CD14-positive monocyte (primary cell): ENCODE measurements at regions not wholly inside any gene's neighbourhood (a gene's known extent, or its start where the extent isn't known, plus 50 kb on each side); places are given as distances from the start of the nearest gene placed in this dataset.

ENCODE experiments used
- DNase-seq, 3 donors: peaks; one replicate each; pipeline ENCODE4 v3.0.0-alpha.2; 2011 to 2022
- H2AFZ ChIP-seq: 2 replicates; pipeline ENCODE4 v1.6.0; 2012; ENCODE audit warnings: mild to moderate bottlenecking, low read depth, low read length, inconsistent platforms; ENCODE audit not compliant: insufficient read depth, poor library complexity, severe bottlenecking
- H3K27ac ChIP-seq, 2 donors: 1 replicate in 1 of 2; 2 replicates in 1 of 2; pipeline ENCODE4 v1.5.1; 2012 to 2013; ENCODE audit warnings: low read length in 2 of 2, control low read depth in 1 of 2, inconsistent platforms in 1 of 2, low read depth in 1 of 2, mild to moderate bottlenecking in 1 of 2
- H3K27me3 ChIP-seq, 2 donors: one replicate each; pipeline versions ENCODE4 v1.6.0 to v1.6.1; 2011 to 2013; ENCODE audit warnings: low read length in 2 of 2; ENCODE audit not compliant: control insufficient read depth in 2 of 2, insufficient read depth in 2 of 2
- H3K36me3 ChIP-seq, 2 donors: replicated peaks in 1 of 2; 1 replicate in 1 of 2; 2 replicates in 1 of 2; pipeline versions ENCODE4 v1.5.1 to v1.6.1; 2012 to 2013; ENCODE audit warnings: low read length in 2 of 2, control low read depth in 1 of 2, inconsistent platforms in 1 of 2, mild to moderate bottlenecking in 1 of 2; ENCODE audit not compliant: insufficient read depth in 2 of 2, control insufficient read depth in 1 of 2
- H3K4me1 ChIP-seq, 2 donors: 1 replicate in 1 of 2; 2 replicates in 1 of 2; pipeline versions ENCODE4 v1.5.1 to v1.6.1; 2012 to 2013; ENCODE audit warnings: low read length in 2 of 2, control low read depth in 1 of 2, inconsistent platforms in 1 of 2, mild to moderate bottlenecking in 1 of 2, moderate library complexity in 1 of 2; ENCODE audit not compliant: insufficient read depth in 2 of 2, control insufficient read depth in 1 of 2
- H3K4me2 ChIP-seq: replicated peaks from 2 replicates; pipeline ENCODE3; 2012; ENCODE audit warnings: low read length, moderate library complexity, mild to moderate bottlenecking; ENCODE audit not compliant: poor library complexity, severe bottlenecking; ENCODE audit errors: extremely low read depth
- H3K4me3 ChIP-seq, 3 experiments: fragments of 200-600 bp in 1 of 3; sonication (generic) in 1 of 3; replicated peaks in 1 of 3; 1 replicate in 2 of 3; 2 replicates in 1 of 3; pipeline ENCODE4 v1.5.1; 2011 to 2013; ENCODE audit warnings: low read length in 3 of 3, mild to moderate bottlenecking in 3 of 3, control low read depth in 2 of 3, low read depth in 2 of 3, inconsistent platforms in 1 of 3, moderate library complexity in 1 of 3
- H3K79me2 ChIP-seq: 2 replicates; pipeline ENCODE4 v1.6.0; 2012; ENCODE audit warnings: mild to moderate bottlenecking, control low read depth, inconsistent platforms, low read length, moderate library complexity; ENCODE audit not compliant: insufficient read depth
- H3K9ac ChIP-seq: 2 replicates; pipeline ENCODE4 v1.6.0; 2017; ENCODE audit warnings: low read length, mild to moderate bottlenecking; ENCODE audit not compliant: insufficient read depth, poor library complexity, severe bottlenecking
- H3K9me3 ChIP-seq, 2 donors: replicated peaks in 1 of 2; 1 replicate in 1 of 2; 2 replicates in 1 of 2; pipeline versions ENCODE4 v1.5.1 to v1.6.1; 2012 to 2013; ENCODE audit warnings: low read length in 2 of 2, control low read depth in 1 of 2; ENCODE audit not compliant: control insufficient read depth in 1 of 2, insufficient read depth in 1 of 2
- H4K20me1 ChIP-seq: 2 replicates; pipeline ENCODE4 v1.6.0; 2012; ENCODE audit warnings: mild to moderate bottlenecking, low read length, control low read depth, moderate library complexity; ENCODE audit not compliant: insufficient read depth
- H3K27ac Mint-ChIP-seq, 7 donors: one replicate each; pipeline ENCODE4 v1.8.0; 2020; ENCODE audit warnings: mild to moderate bottlenecking in 7 of 7, mixed read lengths in 7 of 7, moderate library complexity in 6 of 7, inconsistent platforms in 2 of 7
- H3K27me3 Mint-ChIP-seq, 3 donors: one replicate each; pipeline ENCODE4 v1.8.0; 2021 to 2022; ENCODE audit warnings: low read depth in 3 of 3, mild to moderate bottlenecking in 3 of 3, mixed read lengths in 3 of 3, moderate library complexity in 3 of 3, inconsistent platforms in 1 of 3
- H3K36me3 Mint-ChIP-seq, 2 donors: one replicate each; pipeline ENCODE4 v1.8.0; 2020; ENCODE audit warnings: mixed read lengths in 2 of 2, inconsistent platforms in 1 of 2, mild to moderate bottlenecking in 1 of 2
- H3K4me1 Mint-ChIP-seq: one replicate; pipeline ENCODE4 v1.8.0; 2020; ENCODE audit warnings: mild to moderate bottlenecking, mixed read lengths
- H3K4me3 Mint-ChIP-seq, 2 donors: one replicate each; pipeline ENCODE4 v1.8.0; 2020; ENCODE audit warnings: mild to moderate bottlenecking in 2 of 2, mixed read lengths in 2 of 2, moderate library complexity in 1 of 2
- H3K9me3 Mint-ChIP-seq, 7 donors: one replicate each; pipeline ENCODE4 v1.8.0; 2020 to 2022; ENCODE audit warnings: mixed read lengths in 7 of 7, mild to moderate bottlenecking in 6 of 7, moderate library complexity in 6 of 7, inconsistent platforms in 2 of 7
- CTCF ChIP-seq: fragments of 200-600 bp; IDR thresholded peaks from one replicate; pipeline ENCODE4 v1.8.0; 2022; ENCODE audit warnings: antibody characterized with exemption, mild to moderate bottlenecking
- WGBS: methylation state at CpG from one replicate; pipeline ENCODE4 v1.1.5; 2013; ENCODE audit warnings: missing lambda C conversion rate; ENCODE audit not compliant: insufficient coverage; 5-methylcytosine and 5-hydroxymethylcytosine counted together
- intact Hi-C, 2 donors: fragments of 100-400 bp; cut with micrococcal nuclease; formaldehyde crosslinking; loops; one replicate each; pipeline versions ENCODE4 v1.15.0 to v1.15.1; 2023

GRCh38 chr15:77800305-77800704 is 167.6 kb upstream of the LINGO1 start:
- Histone ChIP-seq H3K79me2 (no peaks in the 10 kb centered on the region), H3K4me2 (no peak overlapping the region), H3K27me3 (no peaks in the 10 kb centered on the region), H4K20me1 (no peaks in the 10 kb centered on the region), H3K9ac (no peak overlapping the region), H2AFZ (no peak overlapping the region), H3K9me3 (no peaks in the 10 kb centered on the region), H3K36me3 (no peaks in the 10 kb centered on the region), H3K4me1 (no peaks in the 10 kb centered on the region), H3K27ac (no peak overlapping the region), H3K4me3 (no peak overlapping the region)
- Mint-ChIP-seq H3K27ac (no peak overlapping the region), H3K4me1 (no peaks in the 10 kb centered on the region), H3K9me3 (no peaks in the 10 kb centered on the region), H3K36me3 (no peaks in the 10 kb centered on the region), H3K27me3 (peaks cover 6 to 7% (median 7%) of the 10 kb centered on the region in 3 donors), H3K4me3 (no peak overlapping the region)
- WGBS = no CpG with 5 or more reads among the region's 5 CpGs
- intact Hi-C loops = no loop called here
- no peak for DNase-seq
- TF ChIP-seq CTCF = no peak

- Histone ChIP-seq H3K79me2 (no peaks in the 10 kb centered on the region), H2AFZ (no peak overlapping the region), H3K9ac (no peak overlapping the region), H3K27me3 (no peaks in the 10 kb centered on the region), H3K4me2 (no peak overlapping the region), H3K4me3 (no peak overlapping the region), H3K4me1 (no peaks in the 10 kb centered on the region), H4K20me1 (no peaks in the 10 kb centered on the region), H3K9me3 (no peaks in the 10 kb centered on the region), H3K36me3 (no peaks in the 10 kb centered on the region), H3K27ac (no peak overlapping the region)
- H3K27ac Mint-ChIP-seq = no peak overlapping the region
- H3K27me3 Mint-ChIP-seq = peaks cover 5 to 7% (median 7%) of the 10 kb centered on the region in 3 donors
- H3K36me3 Mint-ChIP-seq = no peaks in the 10 kb centered on the region
- WGBS = 100% methylated on average over 1 of the region's 3 CpGs
- H3K4me3 Mint-ChIP-seq = no peak overlapping the region
- no peaks in the 10 kb centered on the region for H3K4me1 Mint-ChIP-seq
- DNase-seq = no peak
- intact Hi-C loops = no loop called here
- no peaks in the 10 kb centered on the region for H3K9me3 Mint-ChIP-seq
- TF ChIP-seq CTCF = no peak
Measured at GRCh38 chr15:77798847-77799246, 166.1 kb upstream of the LINGO1 start.
